Stomach (tissue), 8 donors: ENCODE measurements at regions not wholly inside any gene's neighbourhood (a gene's known extent, or its start where the extent isn't known, plus 50 kb on each side); places are given as distances from the start of the nearest gene placed in this dataset.

Experiments used
- DNase-seq, 2 donors: peaks; one replicate each; pipeline versions ENCODE4 v3.0.0 to v3.0.0-alpha.2; 2013 to 2019
- H3K27ac ChIP-seq, 5 donors: fragments of 200-600 bp in 4 of 5; sonication (generic) in 4 of 5; one replicate each; pipeline ENCODE4 v1.5.1; 2013 to 2019; ENCODE audit warnings: mild to moderate bottlenecking in 1 of 5, moderate library complexity in 1 of 5
- H3K27me3 ChIP-seq, 3 donors: fragments of 200-600 bp; sonication (generic); one replicate each; pipeline ENCODE4 v1.5.1; 2017 to 2019; ENCODE audit warnings: mixed run types in 1 of 3
- H3K36me3 ChIP-seq, 4 donors: fragments of 200-600 bp; sonication (generic); 1 replicate in 3 of 4; 2 replicates in 1 of 4; pipeline ENCODE4 v1.5.1; 2016 to 2019
- H3K4me1 ChIP-seq, 4 donors: fragments of 200-600 bp; sonication (generic); one replicate each; pipeline ENCODE4 v1.5.1; 2016 to 2019
- H3K4me3 ChIP-seq, 4 donors: fragments of 200-600 bp; sonication (generic) in 3 of 4; one replicate each; pipeline ENCODE4 v1.5.1; 2016 to 2019; ENCODE audit warnings: mild to moderate bottlenecking in 1 of 4
- H3K9me3 ChIP-seq, 4 donors: fragments of 200-600 bp; sonication (generic); one replicate each; pipeline ENCODE4 v1.5.1; 2016 to 2019
- EP300 ChIP-seq: sonication (generic); formaldehyde crosslinking; IDR thresholded peaks from one replicate; pipeline ENCODE4 v1.6.1; 2017; ENCODE audit warnings: antibody characterized with exemption
- POLR2A ChIP-seq, 4 donors: fragments of 450-650 bp; IDR thresholded peaks; one replicate each; pipeline ENCODE4 v1.6.1; 2016; ENCODE audit warnings: antibody characterized with exemption in 4 of 4, control low read depth in 2 of 4, mild to moderate bottlenecking in 1 of 4, moderate library complexity in 1 of 4
- POLR2AphosphoS5 ChIP-seq, 3 donors: sonication (generic); formaldehyde crosslinking; IDR thresholded peaks; one replicate each; pipeline ENCODE4 v1.6.1; 2016; ENCODE audit warnings: antibody characterized with exemption in 3 of 3
- WGBS, 5 donors: extraction: QIAGEN DNeasy Blood & Tissue Kit in 3 of 5; methylation state at CpG; one replicate each; pipeline versions ENCODE4 v1.1.5 to v1.1.7; 2013 to 2018; 5-methylcytosine and 5-hydroxymethylcytosine counted together
- intact Hi-C: fragments of 100-400 bp; cut with DNase I; formaldehyde crosslinking; loops from one replicate; pipeline ENCODE4 v1.15.1; 2023; ENCODE audit warnings: low total_unique reads
- TF ChIP-seq, protein P1 (sequence below), 7 experiments: fragments of 450-650 bp in 4 of 7; fragments of 200-600 bp in 3 of 7; sonication (generic) in 3 of 7; IDR thresholded peaks; one replicate each; pipeline ENCODE4 v1.5.1; 2016 to 2019; ENCODE audit warnings: antibody characterized with exemption in 7 of 7, control low read depth in 2 of 7, mild to moderate bottlenecking in 1 of 7
- donor health status: healthy with polysubstance abuse.
- donor health status: Bipolar disorder and iron deficiency.
- donor health status: healthy.

DNA sequence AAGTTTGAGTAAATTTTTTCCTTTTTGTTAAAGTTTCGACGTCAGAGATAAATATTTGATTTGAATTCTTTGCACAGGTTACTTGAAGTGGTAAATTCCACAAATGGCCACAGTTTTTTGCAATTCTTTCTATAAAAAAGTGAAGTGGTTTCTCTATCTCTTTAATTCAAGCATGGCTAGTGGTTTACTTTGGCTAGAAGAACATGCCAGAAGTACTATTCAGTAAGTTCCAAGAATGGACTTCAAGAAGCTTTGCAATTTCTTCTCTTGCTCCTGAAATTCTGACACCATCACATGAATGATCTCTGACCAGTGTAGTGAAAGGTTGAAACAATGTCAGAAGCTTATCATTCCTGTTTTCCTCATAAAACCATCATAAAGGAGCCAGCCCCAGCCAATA, 55.7 kb upstream of the RNPC3 start:
- no peak overlapping the region for H3K27ac ChIP-seq
- H3K4me3 ChIP-seq: no peak overlapping the region
- DNase-seq: no peak
- H3K9me3 ChIP-seq: no peaks in the 10 kb centered on the region
- H3K27me3 ChIP-seq: no peaks in the 10 kb centered on the region
- no peaks in the 10 kb centered on the region for H3K4me1 ChIP-seq
- intact Hi-C loops: no loop called here
- no peak for TF ChIP-seq POLR2AphosphoS5 (IDR thresholded peaks at IDR 0.05)
- no peak for TF ChIP-seq EP300
- TF ChIP-seq POLR2A (IDR thresholded peaks at IDR 0.05): no peak
- TF ChIP-seq, protein P1, sequence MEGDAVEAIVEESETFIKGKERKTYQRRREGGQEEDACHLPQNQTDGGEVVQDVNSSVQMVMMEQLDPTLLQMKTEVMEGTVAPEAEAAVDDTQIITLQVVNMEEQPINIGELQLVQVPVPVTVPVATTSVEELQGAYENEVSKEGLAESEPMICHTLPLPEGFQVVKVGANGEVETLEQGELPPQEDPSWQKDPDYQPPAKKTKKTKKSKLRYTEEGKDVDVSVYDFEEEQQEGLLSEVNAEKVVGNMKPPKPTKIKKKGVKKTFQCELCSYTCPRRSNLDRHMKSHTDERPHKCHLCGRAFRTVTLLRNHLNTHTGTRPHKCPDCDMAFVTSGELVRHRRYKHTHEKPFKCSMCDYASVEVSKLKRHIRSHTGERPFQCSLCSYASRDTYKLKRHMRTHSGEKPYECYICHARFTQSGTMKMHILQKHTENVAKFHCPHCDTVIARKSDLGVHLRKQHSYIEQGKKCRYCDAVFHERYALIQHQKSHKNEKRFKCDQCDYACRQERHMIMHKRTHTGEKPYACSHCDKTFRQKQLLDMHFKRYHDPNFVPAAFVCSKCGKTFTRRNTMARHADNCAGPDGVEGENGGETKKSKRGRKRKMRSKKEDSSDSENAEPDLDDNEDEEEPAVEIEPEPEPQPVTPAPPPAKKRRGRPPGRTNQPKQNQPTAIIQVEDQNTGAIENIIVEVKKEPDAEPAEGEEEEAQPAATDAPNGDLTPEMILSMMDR (IDR thresholded peaks at IDR 0.05): no peak
- WGBS, 5 donors: 76 to 90% (median 82%) methylated on average over 2 of the region's 2 CpGs
- H3K36me3 ChIP-seq: no peaks in the 10 kb centered on the region

DNA sequence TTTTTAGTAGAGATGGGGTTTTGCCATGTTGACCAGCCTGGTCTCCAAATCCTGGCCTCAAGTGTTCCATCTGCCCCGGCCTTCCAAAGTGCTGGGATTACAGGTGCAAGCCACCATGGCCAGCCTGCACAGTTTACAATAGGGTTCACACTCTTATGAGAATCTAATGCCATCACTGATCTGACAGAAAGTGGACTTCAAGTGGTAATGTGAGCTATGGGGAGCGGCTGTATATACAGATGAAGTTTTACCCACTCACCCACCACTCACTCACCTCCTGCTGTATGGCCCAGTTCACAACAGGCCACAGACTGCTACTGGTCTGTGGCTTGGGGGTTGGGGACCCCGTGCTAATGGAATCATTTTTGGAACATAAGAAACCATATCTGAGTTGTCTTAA, 58.4 kb upstream of the RNPC3 start:
- Histone ChIP-seq H3K36me3 (no peaks in the 10 kb centered on the region), H3K9me3 (no peaks in the 10 kb centered on the region), H3K4me3 (no peak overlapping the region), H3K27ac (no peak overlapping the region), H3K4me1 (peaks cover 0 to 5% (median 2%) of the 10 kb centered on the region in 4 donors), H3K27me3 (no peaks in the 10 kb centered on the region)
- 60 to 81% (median 76%) methylated on average over 3 of the region's 3 CpGs for WGBS, 5 donors
- intact Hi-C loops: no loop called here
- DNase-seq: no peak
- TF ChIP-seq, protein P1 (IDR thresholded peaks at IDR 0.05): no peak
- TF ChIP-seq POLR2A (IDR thresholded peaks at IDR 0.05): no peak
- TF ChIP-seq POLR2AphosphoS5 (IDR thresholded peaks at IDR 0.05): no peak
- TF ChIP-seq EP300: no peak

DNA sequence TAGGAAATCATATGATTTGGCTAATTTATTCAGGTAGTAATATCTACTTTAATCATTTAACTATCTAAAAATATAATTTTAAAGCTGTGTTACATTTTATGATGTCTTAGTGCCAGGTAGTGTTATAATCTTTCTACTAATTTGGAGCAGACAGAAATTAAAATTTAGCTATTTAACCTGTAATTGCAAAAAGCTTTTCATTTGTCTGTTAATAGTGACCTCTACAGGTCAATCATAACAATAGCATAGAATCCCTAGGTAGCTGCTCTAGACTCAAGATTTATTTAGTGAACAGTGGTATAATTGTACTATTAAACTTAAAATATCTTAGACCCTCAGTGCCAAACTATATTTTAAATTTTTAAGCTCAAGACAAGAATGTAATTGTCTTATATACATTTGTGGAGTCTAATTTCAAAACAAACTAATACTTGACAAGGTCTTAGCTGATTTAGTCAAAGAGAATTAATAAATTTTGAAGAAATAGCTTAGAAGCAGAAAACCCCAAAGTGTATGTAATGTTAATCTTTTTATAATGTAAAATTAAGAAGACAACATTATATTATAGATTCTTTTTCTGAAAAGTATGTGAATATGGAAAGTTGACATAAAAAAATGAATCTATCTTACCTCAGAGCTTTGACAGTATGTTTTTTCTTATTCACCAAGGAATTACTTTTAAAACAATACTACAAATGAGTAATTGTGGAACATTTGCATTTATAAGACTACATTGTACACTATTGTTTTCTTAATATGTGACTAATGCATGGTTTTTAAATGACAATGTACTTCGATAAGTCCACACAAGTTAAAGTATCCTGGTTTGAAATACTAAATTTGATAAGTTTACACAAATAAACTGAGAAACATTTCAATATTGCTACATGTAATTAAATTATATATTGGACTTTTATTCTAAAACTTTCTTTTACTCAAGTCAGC, 64.1 kb upstream of the RNPC3 start:
- intact Hi-C loops: no loop called here
- no peaks in the 10 kb centered on the region for H3K9me3 ChIP-seq
- H3K4me1 ChIP-seq: peaks cover 0 to 5% (median 2%) of the 10 kb centered on the region in 4 donors
- no peak overlapping the region for H3K27ac ChIP-seq
- H3K36me3 ChIP-seq: no peaks in the 10 kb centered on the region
- 86 to 96% (median 91%) methylated on average over 1 of the region's 1 CpG for WGBS, 5 donors
- no peak overlapping the region for H3K4me3 ChIP-seq
- TF ChIP-seq, protein P1 (IDR thresholded peaks at IDR 0.05): peak in 2 of 7 experiments; percentile 22 to 26
- TF ChIP-seq EP300 (no peak), POLR2AphosphoS5 (IDR thresholded peaks at IDR 0.05) (no peak)
- H3K27me3 ChIP-seq: no peaks in the 10 kb centered on the region
- DNase-seq: peak in 1 of 2 donors; percentile 15

DNA sequence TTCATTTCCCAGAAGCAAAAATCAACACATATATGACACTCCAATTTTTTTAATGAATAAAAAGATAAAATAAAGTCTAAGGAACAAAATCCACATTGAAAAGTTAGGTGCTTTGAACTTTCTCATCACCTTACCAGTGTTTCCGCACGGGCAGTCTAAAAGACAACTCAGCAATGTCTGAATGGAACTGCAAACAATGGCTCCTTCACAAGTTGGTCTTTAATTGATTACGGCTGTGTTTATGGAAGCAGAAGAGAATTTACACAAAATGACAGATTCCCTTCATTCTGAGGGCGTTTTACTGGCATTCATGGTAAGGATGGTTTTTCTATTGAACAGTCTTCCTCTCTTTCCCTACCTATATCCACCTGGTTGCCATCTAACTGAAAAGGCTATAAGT, 65.0 kb upstream of the RNPC3 start:
- H3K27ac ChIP-seq: no peak overlapping the region
- H3K4me1 ChIP-seq: peaks cover 0 to 5% (median 2%) of the 10 kb centered on the region in 4 donors
- no peak overlapping the region for H3K4me3 ChIP-seq
- intact Hi-C loops: no loop called here
- DNase-seq: no peak
- H3K9me3 ChIP-seq: no peaks in the 10 kb centered on the region
- no peaks in the 10 kb centered on the region for H3K27me3 ChIP-seq
- H3K36me3 ChIP-seq: no peaks in the 10 kb centered on the region
- 46 to 66% (median 54%) methylated on average over 4 of the region's 4 CpGs for WGBS, 5 donors
- no peak for TF ChIP-seq POLR2AphosphoS5 (IDR thresholded peaks at IDR 0.05)
- TF ChIP-seq, protein P1 (IDR thresholded peaks at IDR 0.05): no peak
- TF ChIP-seq POLR2A (IDR thresholded peaks at IDR 0.05): no peak
- no peak for TF ChIP-seq EP300
